Ovary (tissue), 3 donors: ENCODE measurements at regions not wholly inside any gene's neighbourhood (a gene's known extent, or its start where the extent isn't known, plus 50 kb on each side); places are given as distances from the start of the nearest gene placed in this dataset.

Experiments used
- EP300 ChIP-seq: sonication (generic); formaldehyde crosslinking; IDR thresholded peaks from one replicate; pipeline ENCODE4 v1.6.1; 2017; ENCODE audit warnings: antibody characterized with exemption
- POLR2A ChIP-seq: fragments of 450-650 bp; IDR thresholded peaks from one replicate; pipeline ENCODE4 v1.6.1; 2017; ENCODE audit warnings: antibody characterized with exemption, mild to moderate bottlenecking, moderate library complexity
- TF ChIP-seq, protein P1 (sequence below), 3 donors: fragments of 450-650 bp in 2 of 3; fragments of 200-600 bp in 1 of 3; IDR thresholded peaks; one replicate each; pipeline versions ENCODE4 v1.5.1 to v1.8.0; 2016 to 2022; ENCODE audit warnings: antibody characterized with exemption in 3 of 3, mild to moderate bottlenecking in 1 of 3
- donor health status: DM: no; HTN: no; CAD: no.

GRCh38 chr3:23111286-23111685, 91.8 kb upstream of the UBE2E2 start:
- no peak for TF ChIP-seq POLR2A
- TF ChIP-seq, protein P1, sequence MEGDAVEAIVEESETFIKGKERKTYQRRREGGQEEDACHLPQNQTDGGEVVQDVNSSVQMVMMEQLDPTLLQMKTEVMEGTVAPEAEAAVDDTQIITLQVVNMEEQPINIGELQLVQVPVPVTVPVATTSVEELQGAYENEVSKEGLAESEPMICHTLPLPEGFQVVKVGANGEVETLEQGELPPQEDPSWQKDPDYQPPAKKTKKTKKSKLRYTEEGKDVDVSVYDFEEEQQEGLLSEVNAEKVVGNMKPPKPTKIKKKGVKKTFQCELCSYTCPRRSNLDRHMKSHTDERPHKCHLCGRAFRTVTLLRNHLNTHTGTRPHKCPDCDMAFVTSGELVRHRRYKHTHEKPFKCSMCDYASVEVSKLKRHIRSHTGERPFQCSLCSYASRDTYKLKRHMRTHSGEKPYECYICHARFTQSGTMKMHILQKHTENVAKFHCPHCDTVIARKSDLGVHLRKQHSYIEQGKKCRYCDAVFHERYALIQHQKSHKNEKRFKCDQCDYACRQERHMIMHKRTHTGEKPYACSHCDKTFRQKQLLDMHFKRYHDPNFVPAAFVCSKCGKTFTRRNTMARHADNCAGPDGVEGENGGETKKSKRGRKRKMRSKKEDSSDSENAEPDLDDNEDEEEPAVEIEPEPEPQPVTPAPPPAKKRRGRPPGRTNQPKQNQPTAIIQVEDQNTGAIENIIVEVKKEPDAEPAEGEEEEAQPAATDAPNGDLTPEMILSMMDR (IDR thresholded peaks at IDR 0.05) = no peak
- no peak for TF ChIP-seq EP300
